NCI-H2171 treated with DMSO at 0.1 percent for 48 hours (cell line): ENCODE measurements at regions not wholly inside any gene's neighbourhood (a gene's known extent, or its start where the extent isn't known, plus 50 kb on each side); places are given as distances from the start of the nearest gene placed in this dataset.
A peak's percentile ranks its signal among the peaks of the same experiment; 100 is the strongest.

ENCODE experiments used
- DNase-seq: peaks from one replicate; lab custom pipeline; 2025; lab: John Stamatoyannopoulos, UW

DNA sequence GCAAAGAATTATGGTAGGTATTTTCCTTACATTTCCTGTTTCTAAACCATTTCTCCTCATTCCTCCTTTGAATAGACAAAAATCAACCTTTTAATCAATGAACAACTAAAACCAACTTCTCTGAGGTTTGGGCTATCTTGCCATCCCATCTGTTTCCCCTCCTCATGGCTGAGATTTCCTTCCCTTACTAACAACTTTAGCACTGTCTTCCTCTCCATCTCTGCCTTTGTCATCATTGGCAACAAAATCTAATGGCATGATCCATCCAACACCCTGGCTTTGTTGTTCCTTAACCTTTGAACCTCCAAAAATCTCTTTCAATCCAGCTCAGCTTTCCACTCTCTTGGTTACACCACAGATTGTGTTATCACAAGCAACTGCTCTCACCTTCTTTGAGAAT lies 95.3 kb upstream of the FAM136A start:
- no peak for DNase-seq

DNA sequence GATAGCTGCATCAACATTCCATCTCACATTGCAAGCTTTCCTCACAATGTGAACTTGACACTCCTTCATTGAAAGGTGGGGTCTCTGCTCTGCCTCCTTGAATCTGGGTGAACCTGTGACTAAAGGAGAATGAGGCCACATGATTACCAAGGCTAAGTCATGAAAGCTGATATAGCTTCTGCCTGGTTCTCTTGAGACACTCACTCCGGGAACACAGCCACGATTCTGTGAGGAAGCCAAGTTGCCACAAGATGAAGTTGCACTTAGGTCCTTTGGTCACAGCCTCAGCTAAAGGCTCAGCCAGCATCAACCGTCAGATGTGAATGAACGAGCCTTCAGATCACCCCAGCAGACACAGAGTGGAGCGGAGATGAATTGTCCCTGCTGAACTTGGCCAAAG lies 94.7 kb upstream of the FAM136A start:
- peak; percentile 3 for DNase-seq

DNA sequence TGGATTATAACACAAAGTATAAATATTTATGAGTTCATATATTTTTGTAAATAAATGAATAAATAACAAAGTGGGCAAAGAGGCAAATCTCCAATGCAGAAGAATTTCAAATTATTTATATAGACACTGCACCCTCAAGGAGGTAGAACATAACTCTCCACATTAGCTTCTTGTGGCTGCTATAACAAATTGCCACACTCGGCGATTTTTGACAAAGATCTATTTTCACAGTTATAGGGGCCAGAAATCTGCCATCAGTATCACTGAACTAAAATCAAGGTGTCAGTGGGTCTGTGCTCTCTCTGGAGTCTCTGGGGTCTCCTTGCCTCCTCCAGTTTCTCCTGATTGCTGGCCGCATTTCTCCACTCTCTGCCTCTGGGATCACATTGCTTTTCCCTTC lies 92.0 kb upstream of the FAM136A start:
- no peak for DNase-seq

DNA sequence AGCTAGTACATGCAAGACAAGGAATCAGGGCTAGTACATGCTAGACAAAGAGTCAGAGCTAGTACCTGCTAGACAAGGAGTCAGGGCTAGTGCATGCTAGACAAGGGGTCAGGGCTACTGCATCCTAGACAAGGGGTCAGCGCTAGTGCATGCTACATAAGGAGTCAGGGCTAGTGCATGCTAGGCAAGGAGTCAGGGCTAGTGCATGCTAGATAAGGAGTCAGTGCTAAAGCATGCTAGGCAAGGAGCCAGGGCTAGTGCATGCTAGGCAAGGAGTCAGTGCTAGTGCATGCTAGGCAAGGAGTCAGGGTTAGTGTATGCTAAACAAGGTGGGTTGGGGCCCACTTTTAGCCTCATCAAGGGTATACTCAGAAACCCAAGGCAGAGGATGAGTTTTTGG lies 90.1 kb upstream of the FAM136A start:
- DNase-seq = no peak

DNA sequence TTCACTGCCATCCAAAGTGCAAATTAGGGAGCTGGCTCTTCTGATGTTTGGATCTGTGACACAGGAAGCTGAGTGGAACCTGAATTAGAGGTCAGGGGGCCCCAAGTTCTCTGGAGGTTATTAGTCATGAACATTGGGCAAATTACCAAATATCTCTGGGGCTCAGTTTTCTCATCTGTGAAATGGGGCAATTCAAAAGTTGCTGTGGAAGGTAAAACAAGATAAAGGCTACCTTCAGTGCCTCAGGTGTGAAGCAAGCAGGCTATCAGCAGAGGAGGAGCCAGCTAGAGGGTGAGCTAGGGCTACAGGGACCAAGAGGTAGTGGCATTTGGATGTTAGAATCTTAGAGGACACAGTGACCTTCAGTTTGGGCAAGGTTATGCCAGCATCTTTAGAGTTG lies 89.4 kb upstream of the FAM136A start:
- DNase-seq = no peak

DNA sequence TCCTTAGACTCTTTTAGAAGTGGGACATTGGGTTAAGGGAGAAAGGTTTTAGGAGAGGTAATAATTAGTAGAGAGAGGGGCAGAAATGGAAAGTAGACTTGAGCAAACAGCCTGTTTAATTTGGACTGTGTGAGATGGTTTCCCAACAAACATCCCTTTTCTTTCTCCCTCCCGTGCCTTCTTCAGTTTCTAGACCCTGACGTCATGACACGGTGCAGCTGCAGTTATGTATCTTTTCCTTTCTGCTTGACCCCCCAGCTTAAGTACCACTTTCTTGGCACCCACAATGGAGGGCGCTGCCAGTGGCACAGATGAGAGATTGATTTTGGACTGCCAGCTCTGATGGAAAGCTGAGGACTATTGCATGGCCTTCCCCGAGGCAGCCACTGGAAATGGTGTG lies 86.9 kb upstream of the FAM136A start:
- DNase-seq = no peak

DNA sequence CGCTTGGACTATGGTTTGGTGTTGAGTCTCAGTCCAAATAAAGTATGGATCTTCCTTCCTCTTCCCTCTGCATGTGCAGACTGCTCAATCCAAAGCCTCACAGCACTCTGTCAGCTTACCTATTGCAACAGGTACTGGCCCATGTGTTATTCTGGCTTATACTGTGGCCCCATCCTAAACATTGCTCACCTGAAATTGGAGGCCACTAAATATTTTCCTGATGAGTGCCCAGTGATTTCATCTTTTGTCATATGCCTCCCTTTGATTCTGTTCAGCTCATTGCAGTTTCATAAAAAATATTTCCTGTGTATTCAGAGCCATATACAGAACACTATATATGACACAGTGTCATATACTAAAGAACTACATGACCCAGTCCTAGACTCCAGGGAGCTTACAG lies 86.3 kb upstream of the FAM136A start:
- DNase-seq = no peak

DNA sequence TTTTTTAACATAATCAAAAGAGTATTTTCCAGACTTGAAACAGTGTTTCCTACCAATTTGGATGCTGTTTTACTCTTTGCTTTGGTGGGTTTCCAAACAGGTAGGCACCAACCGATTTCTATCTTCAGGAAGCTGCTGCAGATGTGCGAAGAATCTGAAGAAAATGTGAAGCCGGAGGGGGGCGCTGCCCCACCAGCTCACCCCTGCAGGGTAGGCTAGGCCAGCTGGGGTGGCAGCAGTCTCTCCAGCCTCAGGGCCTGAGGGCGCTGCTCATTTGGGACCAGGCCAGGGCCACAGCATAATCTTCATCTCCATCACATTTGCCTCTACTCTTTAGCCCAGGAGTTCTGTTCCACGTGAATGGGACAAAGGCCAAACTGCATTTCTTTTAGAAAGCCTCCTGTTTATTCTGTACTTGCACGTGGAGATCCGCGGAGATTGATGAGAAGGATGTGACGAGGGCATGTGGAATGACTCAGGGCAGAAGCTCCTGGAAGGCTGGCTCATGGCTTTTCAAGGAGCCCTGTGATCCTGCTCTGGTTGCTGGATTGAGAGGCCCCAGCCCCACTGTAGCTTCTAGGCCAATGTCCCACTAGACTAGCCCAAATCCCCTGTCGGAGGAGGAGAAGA lies 84.2 kb upstream of the FAM136A start:
- DNase-seq = no peak

DNA sequence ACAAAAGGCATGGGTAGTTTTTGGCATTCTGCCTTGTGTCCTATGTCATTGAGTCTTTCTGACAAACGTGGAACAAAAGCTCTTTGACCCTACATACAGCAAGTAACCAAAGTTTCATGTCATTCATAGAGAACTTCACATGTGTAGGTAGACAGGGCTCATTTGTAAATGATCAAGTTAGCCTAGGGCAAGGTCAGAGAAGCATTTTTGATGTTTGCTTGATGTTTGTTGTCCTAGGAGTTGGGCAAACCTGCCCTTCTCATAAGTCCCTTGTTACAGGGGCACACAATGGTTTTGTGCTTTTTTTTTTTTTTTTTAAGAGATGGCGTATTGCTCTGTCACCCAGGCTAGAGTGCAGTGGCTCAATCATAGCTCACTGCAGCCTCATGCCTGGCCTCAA lies 83.3 kb upstream of the FAM136A start:
- DNase-seq = no peak

DNA sequence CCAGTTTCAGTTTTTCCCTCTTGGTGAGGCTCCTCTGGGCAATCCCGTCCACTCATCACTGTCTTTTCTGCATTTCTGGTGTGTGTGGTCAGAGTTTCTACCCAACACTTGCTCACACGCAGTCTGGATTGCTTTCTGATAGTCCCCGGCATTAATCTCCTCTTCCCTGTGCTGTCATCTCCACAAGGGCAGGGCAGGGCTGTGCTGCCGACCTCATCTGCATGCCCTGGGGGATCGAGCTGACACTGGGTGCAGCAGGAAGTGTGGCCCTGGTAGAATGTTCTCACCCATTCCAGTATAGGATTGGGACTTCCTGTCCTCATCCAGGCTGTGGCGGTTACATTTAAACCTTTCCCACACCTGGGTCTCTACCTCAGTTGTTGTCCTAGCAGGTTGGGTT lies 80.0 kb upstream of the FAM136A start:
- no peak for DNase-seq

DNA sequence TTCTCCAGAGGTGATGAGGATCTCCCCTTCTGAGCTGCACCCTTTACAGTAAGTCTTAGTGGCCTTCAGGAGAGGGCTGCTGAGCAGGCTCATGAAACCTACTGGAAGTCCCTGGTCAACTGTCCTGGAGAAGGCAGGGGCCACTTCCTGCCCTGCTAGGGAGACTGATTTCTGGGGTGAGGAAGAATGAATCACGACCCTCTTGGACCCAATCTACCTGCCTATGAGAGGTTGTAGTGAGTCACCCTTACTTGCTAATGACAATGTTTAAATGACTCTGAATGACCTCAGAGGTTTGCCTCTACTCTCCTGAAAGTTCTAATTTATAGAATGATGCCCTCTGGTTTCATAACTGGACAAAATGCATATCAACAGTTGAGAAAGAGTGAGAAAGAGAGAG lies 79.4 kb upstream of the FAM136A start:
- no peak for DNase-seq

DNA sequence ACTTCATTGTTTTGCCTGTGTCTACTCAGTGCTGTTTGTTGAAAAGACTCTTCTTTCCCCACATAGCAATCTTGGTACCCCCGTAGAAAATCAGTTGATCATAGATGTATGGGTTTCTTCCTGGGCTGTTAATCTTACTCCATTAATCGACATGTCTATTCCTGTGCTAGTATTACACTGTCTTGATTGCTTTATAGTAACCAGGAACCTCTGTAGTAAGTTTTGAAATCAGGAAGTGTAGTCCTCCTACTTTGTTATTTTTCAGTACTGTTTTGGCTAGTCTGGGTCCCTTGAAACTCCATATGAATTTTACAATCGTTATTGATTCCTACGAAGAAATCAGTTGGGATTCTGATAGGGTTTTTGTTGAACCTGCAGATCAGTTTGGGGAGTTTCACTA lies 78.8 kb upstream of the FAM136A start:
- no peak for DNase-seq

DNA sequence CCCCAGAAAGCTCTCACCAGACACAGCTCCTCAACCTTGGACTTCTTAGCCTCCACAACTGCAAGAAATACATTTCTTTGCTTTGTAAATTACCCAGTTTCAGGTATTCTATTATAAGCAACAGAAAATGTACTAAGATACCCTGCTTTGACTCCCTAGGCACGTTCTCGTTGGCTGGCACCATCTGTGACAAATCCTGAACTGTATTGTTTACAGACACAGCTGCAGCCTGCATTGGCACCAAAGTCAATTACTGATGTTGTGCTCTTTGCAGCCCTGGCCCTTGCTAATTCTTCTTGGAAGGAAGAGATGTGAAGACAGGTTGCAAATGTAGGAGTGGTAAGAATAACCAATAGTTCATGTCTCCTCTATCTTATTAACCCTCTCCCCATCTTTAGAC lies 72.7 kb upstream of the FAM136A start:
- peak; percentile 26 for DNase-seq

DNA sequence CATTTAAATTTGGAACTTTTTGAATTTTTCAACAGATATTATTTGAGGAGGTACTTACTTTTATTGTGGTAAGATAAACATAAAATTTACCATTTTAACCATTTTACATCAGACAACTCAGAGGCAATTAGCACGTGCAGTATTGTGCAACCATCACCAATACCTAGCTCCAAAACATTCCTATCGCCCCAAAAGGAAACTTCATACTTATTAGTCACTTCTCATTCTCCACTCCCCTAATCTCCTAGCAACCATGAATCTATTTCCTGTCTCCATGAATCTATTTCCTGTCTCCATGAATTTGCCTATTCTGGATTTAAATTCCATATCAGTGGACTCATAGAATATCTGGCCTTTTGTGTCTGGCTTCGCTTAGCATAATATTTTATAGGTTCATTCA lies 69.9 kb upstream of the FAM136A start:
- DNase-seq = no peak

DNA sequence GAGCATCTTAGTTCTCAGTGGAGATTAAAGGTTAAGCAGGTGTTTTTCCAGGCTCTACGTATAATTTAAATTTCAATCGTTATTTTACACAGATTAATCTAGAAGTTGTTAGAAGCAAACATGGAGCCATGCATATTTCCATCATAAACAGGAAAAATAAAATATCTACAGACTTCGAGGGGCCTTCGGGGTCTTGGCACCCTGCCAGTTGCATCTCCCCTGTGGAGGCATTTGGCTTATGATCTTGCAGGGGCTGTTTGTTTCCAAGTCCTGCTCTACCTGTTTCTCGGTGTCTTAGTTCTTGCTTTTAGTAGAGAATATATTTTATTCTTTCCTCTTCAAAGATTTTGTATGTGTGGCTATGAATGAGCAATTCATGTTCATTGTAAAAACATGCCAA lies 67.2 kb upstream of the FAM136A start:
- DNase-seq = no peak

DNA sequence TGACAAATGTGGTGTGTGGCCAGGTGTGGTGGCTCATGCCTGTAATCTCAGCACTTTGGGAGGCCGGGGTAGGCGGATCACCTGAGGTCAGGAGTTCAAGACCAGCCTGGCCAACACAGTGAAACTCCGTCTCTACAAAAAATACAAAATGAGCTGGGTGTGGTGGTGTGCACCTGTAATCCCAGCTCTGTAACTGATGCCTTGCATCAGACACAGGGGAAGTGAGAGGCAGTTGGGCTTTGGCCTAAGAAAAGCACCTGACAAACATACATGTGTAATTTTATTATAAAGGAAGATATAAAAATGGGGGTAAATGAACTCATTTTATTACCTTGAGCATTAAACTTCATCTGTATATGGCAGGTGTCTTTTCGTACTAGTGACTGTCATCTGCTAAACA lies 66.7 kb upstream of the FAM136A start:
- no peak for DNase-seq

DNA sequence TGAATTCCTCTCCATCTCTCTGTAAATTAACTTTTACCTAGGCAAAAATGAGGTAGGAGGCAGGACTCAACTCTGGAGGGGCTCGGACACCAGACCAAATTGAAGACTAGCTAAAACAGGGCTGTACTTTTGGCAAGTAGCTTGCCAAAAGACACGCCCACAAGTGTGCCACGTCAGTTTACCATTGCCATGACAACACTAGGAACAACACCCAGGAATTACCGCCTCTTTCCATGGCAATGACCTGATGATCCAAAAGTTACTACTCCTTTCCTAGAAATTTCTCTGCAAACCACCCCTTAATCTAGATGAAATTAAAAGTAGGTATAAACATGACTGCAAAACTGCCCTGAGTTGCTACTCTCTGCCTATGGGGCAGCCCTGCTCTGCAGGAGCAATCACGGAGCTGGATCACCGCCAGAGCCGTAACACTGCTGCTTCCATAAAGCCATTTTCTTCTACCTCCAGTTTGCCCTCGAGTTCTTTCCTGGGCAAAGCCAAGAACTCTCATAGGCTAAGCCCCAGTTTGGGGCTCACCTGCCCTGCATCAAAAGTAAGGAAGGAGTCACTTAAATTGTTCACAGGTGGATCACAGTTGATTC lies 66.0 kb upstream of the FAM136A start:
- DNase-seq = no peak

DNA sequence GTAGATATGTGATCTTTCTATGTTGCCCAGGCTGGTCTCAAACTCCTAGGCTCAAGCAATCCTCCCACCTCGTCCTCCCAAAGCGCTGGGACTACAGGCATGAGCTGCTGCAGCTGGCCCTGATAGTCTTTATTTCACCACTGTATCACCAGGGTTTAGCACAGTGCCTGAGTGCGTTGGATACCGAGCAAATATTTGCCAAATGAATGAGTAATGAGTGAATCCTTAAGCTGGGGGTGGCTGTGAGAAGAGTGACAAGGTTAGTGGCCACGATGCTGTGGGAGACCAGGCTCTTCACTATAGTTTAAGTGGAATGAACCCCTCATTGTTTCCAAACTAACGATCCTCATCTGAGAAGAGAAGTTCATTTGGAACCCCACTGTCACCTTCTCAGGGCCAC lies 60.8 kb upstream of the FAM136A start:
- no peak for DNase-seq

DNA sequence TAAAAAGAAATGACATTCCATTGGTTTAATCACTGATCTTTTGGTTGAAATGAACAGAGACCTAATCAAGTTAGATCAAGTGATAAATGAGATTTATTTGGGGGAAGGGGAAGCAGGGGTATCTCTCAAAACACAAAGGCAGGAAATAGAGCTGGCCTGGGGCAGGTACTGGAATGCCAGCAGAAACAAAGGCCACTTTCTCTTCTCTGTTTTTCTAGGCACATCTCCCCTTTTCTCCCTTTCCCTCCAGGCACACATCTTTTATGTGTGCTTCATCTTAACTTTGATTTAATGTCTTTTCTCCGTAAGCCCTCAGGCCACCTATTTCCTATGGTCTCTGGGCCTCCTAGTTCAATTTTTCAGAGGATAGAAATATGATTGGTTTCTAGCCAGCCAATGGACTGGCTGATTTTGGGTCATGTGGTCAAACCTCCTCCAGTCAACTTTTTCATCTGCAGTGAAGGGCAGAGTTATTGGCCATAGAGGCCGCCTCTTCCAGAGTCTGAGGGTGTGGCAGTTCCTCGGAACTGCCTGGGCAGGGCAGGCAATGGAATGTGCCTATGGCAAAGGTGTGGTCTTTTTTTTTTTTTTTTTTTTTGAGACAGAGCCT lies 58.9 kb upstream of the FAM136A start:
- DNase-seq = no peak

DNA sequence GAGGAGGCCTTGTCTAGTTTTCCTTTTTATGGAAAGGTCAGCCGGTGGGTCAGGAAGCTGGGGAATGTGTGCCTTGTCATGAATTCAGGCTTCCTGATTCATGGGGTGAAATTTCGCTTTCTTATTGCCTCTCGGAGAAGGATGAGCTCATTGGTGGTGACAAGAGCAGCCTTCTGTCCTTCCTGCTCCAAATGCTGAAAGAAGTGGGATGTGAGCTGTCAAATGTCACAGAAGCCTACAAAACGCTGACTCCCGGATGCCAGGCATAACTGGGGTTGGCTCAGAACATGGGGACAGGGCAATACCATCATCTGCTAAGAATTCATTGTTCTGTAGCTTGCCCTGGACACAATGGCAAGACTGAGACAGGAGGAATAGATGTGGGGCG lies 55.8 kb upstream of the FAM136A start:
- no peak for DNase-seq

DNA sequence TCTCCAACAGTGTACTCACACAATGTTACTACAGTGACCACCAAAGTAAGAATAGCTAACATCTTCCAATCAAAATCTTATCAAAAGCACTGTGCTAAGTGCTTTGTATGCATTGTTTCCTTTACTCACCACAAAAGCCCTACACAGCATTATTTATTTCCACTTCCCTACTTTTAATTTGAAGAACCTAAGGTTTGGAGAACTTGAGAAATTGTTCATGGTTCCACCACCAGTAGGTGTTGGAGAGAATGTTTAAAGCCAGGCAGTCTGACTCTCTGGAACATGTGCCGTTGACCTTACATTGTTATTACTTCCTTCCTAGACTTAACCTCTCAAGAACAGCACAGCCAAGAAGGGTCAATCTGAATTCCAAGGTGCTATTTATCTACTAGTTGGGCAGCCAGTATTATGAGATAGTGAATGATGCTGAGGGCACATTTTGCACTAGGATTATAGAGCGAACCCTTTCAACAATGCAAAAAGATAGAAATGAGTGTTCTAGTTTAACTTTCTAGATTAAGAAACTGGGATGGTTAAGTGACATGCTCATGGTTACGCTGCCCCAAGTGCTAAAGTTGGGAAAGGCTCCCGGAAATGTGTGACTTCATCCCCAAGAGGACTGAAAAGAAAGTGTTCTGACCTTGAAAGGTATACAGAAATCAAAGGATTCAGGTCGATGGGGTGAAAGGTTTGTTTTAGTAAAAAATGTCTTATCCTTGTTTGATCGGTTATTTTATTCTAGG lies 55.2 kb upstream of the FAM136A start:
- DNase-seq = no peak

DNA sequence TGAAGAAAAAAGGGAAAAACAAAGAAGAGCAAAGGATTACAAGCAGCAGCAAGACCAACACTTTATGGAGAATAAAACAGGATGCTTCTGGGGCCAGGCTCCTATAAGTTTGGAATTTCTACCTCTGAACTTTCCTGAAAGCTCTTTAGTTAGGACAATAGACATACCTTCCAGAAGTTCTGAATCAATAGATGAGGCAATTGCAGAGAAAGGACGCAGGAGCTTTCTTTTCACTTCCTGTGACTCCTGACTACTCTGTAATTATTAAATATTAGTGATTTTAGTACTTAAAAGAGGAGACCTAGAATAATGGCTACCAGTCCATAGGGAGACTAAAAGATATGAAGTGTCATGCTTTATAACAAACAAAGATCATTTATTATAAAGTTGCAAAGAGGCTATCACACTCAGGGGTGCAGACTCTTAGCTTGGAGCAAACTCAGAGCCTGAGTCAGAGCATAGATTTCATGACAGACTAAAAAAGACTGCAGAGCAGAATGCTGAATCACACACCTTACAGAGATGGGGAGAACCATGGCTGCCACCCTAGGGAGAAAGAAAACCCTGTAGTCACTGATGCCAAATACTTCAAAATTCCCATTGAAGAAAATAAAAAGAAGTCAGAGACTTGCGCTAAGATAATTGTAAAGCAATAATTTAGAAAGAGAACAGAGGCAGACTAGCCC lies 52.5 kb upstream of the FAM136A start:
- DNase-seq = no peak
